Stimulated activated naive B cell treated with anti-CD40 and anti-IgM and Interleukin-4, amounts not matched to agents 10 μg/mL and 1 μg/mL and 100 μg/mL, for 72 hours (primary cell): ENCODE measurements at regions not wholly inside any gene's neighbourhood (a gene's known extent, or its start where the extent isn't known, plus 50 kb on each side); places are given as distances from the start of the nearest gene placed in this dataset.
"Not testable (repeated sequence)": the region's sequence is repeated elsewhere in the genome, so short reads cannot be mapped to it uniquely, and the experiment has no call there.

Source experiments
- ATAC-seq, 2 donors: fragments of 150-1000 bp; cut with Tn5 transposase; replicated peaks; 2 replicates each; pipeline ENCODE4 v1.10.0; 2021; ENCODE audit warnings: moderate library complexity in 1 of 2
- DNase-seq: peaks from one replicate; pipeline ENCODE4 v3.0.0; 2021
- H3K27ac Mint-ChIP-seq: one replicate; pipeline ENCODE4 v1.8.0; 2022; ENCODE audit warnings: mild to moderate bottlenecking, mixed read lengths
- H3K27me3 Mint-ChIP-seq, 2 donors: one replicate each; pipeline ENCODE4 v1.8.0; 2022; ENCODE audit warnings: mixed read lengths in 2 of 2
- H3K36me3 Mint-ChIP-seq, 2 donors: one replicate each; pipeline ENCODE4 v1.8.0; 2022; ENCODE audit warnings: mixed read lengths in 2 of 2, mild to moderate bottlenecking in 1 of 2
- H3K4me1 Mint-ChIP-seq, 2 donors: one replicate each; pipeline ENCODE4 v1.8.0; 2022; ENCODE audit warnings: mixed read lengths in 2 of 2, mild to moderate bottlenecking in 1 of 2
- H3K4me3 Mint-ChIP-seq, 2 donors: one replicate each; pipeline ENCODE4 v1.8.0; 2022; ENCODE audit warnings: mild to moderate bottlenecking in 2 of 2, mixed read lengths in 2 of 2, moderate library complexity in 1 of 2
- H3K9me3 Mint-ChIP-seq, 2 donors: one replicate each; pipeline ENCODE4 v1.8.0; 2022; ENCODE audit warnings: mixed read lengths in 2 of 2, mild to moderate bottlenecking in 1 of 2

GRCh38 chr6:142635130-142635529 is 309.8 kb downstream of the HIVEP2 start:
- no peaks in the 10 kb centered on the region for H3K4me1 Mint-ChIP-seq
- no peak overlapping the region for H3K27ac Mint-ChIP-seq
- H3K27me3 Mint-ChIP-seq: peaks cover 0 to 4% of the 10 kb centered on the region in 2 donors
- no peaks in the 10 kb centered on the region for H3K36me3 Mint-ChIP-seq
- H3K9me3 Mint-ChIP-seq: no peaks in the 10 kb centered on the region
- H3K4me3 Mint-ChIP-seq: no peak overlapping the region
- DNase-seq: no peak
- no peak for ATAC-seq

- DNase-seq (no peak), ATAC-seq (no peak)
- no peaks in the 10 kb centered on the region for H3K36me3 Mint-ChIP-seq
- H3K9me3 Mint-ChIP-seq: no peaks in the 10 kb centered on the region
- no peak overlapping the region for H3K27ac Mint-ChIP-seq
- peaks cover 0 to 4% of the 10 kb centered on the region in 2 donors for H3K27me3 Mint-ChIP-seq
- no peaks in the 10 kb centered on the region for H3K4me1 Mint-ChIP-seq
- H3K4me3 Mint-ChIP-seq: no peak overlapping the region
These were observed 307.2 kb downstream of the HIVEP2 start for GRCh38 chr6:142637624-142638351.

GRCh38 chr6:142642651-142643050 is 302.3 kb downstream of the HIVEP2 start:
- ATAC-seq (no peak), DNase-seq (no peak)
- no peaks in the 10 kb centered on the region for H3K9me3 Mint-ChIP-seq
- no peak overlapping the region for H3K4me3 Mint-ChIP-seq
- H3K36me3 Mint-ChIP-seq: no peaks in the 10 kb centered on the region
- peaks cover 9 to 11% of the 10 kb centered on the region in 2 donors for H3K27me3 Mint-ChIP-seq
- no peaks in the 10 kb centered on the region for H3K4me1 Mint-ChIP-seq
- no peak overlapping the region for H3K27ac Mint-ChIP-seq

- Mint-ChIP-seq H3K27ac (no peak overlapping the region), H3K9me3 (no peaks in the 10 kb centered on the region), H3K36me3 (no peaks in the 10 kb centered on the region), H3K27me3 (peaks cover 9 to 14% of the 10 kb centered on the region in 2 donors), H3K4me3 (no peak overlapping the region), H3K4me1 (no peaks in the 10 kb centered on the region)
- no peak for ATAC-seq
- DNase-seq: no peak
These were observed 300.1 kb downstream of the HIVEP2 start for GRCh38 chr6:142644866-142645265.

GRCh38 chr6:142645663-142646062 is 299.3 kb downstream of the HIVEP2 start:
- no peak for DNase-seq
- no peak overlapping the region for H3K27ac Mint-ChIP-seq
- H3K27me3 Mint-ChIP-seq: peaks cover 9 to 14% of the 10 kb centered on the region in 2 donors
- H3K9me3 Mint-ChIP-seq: no peaks in the 10 kb centered on the region
- ATAC-seq: no peak
- H3K4me3 Mint-ChIP-seq: no peak overlapping the region
- no peaks in the 10 kb centered on the region for H3K36me3 Mint-ChIP-seq
- no peaks in the 10 kb centered on the region for H3K4me1 Mint-ChIP-seq

GRCh38 chr6:142647449-142648035 is 297.4 kb downstream of the HIVEP2 start:
- no peak overlapping the region for H3K4me3 Mint-ChIP-seq
- H3K27me3 Mint-ChIP-seq: peaks cover 9 to 14% of the 10 kb centered on the region in 2 donors
- no peak for DNase-seq
- no peaks in the 10 kb centered on the region for H3K36me3 Mint-ChIP-seq
- no peaks in the 10 kb centered on the region for H3K9me3 Mint-ChIP-seq
- no peak overlapping the region for H3K27ac Mint-ChIP-seq
- no peaks in the 10 kb centered on the region for H3K4me1 Mint-ChIP-seq
- ATAC-seq: no peak

- H3K36me3 Mint-ChIP-seq: no peaks in the 10 kb centered on the region
- H3K4me1 Mint-ChIP-seq: no peaks in the 10 kb centered on the region
- ATAC-seq: no peak
- no peak for DNase-seq
- no peak overlapping the region for H3K4me3 Mint-ChIP-seq
- H3K9me3 Mint-ChIP-seq: no peaks in the 10 kb centered on the region
- no peak overlapping the region for H3K27ac Mint-ChIP-seq
- peaks cover 9 to 14% of the 10 kb centered on the region in 2 donors for H3K27me3 Mint-ChIP-seq
These were observed 296.9 kb downstream of the HIVEP2 start for GRCh38 chr6:142648036-142648451.

- no peaks in the 10 kb centered on the region for H3K36me3 Mint-ChIP-seq
- H3K27ac Mint-ChIP-seq: no peak overlapping the region
- no peak overlapping the region for H3K4me3 Mint-ChIP-seq
- DNase-seq: no peak
- H3K4me1 Mint-ChIP-seq: no peaks in the 10 kb centered on the region
- peaks cover 9 to 14% of the 10 kb centered on the region in 2 donors for H3K27me3 Mint-ChIP-seq
- H3K9me3 Mint-ChIP-seq: no peaks in the 10 kb centered on the region
- ATAC-seq: no peak
These were observed 296.4 kb downstream of the HIVEP2 start for GRCh38 chr6:142648526-142648925.

GRCh38 chr6:142649438-142650234 is 295.3 kb downstream of the HIVEP2 start:
- not testable (repeated sequence) for H3K9me3 Mint-ChIP-seq, DNase-seq, H3K36me3 Mint-ChIP-seq, ATAC-seq, H3K4me3 Mint-ChIP-seq, H3K27ac Mint-ChIP-seq, H3K4me1 Mint-ChIP-seq
- H3K27me3 Mint-ChIP-seq: peaks cover 9 to 14% of the 10 kb centered on the region in 2 donors

GRCh38 chr6:142651384-142651783 is 293.6 kb downstream of the HIVEP2 start:
- Mint-ChIP-seq H3K4me1 (no peaks in the 10 kb centered on the region), H3K36me3 (no peaks in the 10 kb centered on the region), H3K4me3 (no peak overlapping the region), H3K27ac (no peak overlapping the region), H3K27me3 (peaks cover 0 to 5% of the 10 kb centered on the region in 2 donors), H3K9me3 (no peaks in the 10 kb centered on the region)
- DNase-seq (no peak), ATAC-seq (no peak)

GRCh38 chr6:142653710-142654420 is 291.1 kb downstream of the HIVEP2 start:
- no peak for DNase-seq
- H3K4me3 Mint-ChIP-seq: no peak overlapping the region
- no peak for ATAC-seq
- H3K36me3 Mint-ChIP-seq: no peaks in the 10 kb centered on the region
- H3K27ac Mint-ChIP-seq: no peak overlapping the region
- no peaks in the 10 kb centered on the region for H3K9me3 Mint-ChIP-seq
- H3K27me3 Mint-ChIP-seq: peaks cover 0 to 9% of the 10 kb centered on the region in 2 donors
- H3K4me1 Mint-ChIP-seq: no peaks in the 10 kb centered on the region

- Mint-ChIP-seq H3K27ac (no peak overlapping the region), H3K4me3 (no peak overlapping the region), H3K36me3 (peaks cover 0 to 6% of the 10 kb centered on the region in 2 donors), H3K4me1 (no peaks in the 10 kb centered on the region), H3K9me3 (peaks cover 10 to 12% of the 10 kb centered on the region in 2 donors), H3K27me3 (peaks cover 0 to 4% of the 10 kb centered on the region in 2 donors)
- DNase-seq: no peak
- no peak for ATAC-seq
These were observed 285.3 kb downstream of the HIVEP2 start for GRCh38 chr6:142659661-142660060.

- H3K27ac Mint-ChIP-seq: no peak overlapping the region
- peaks cover 0 to 6% of the 10 kb centered on the region in 2 donors for H3K36me3 Mint-ChIP-seq
- ATAC-seq (no peak), DNase-seq (no peak)
- H3K27me3 Mint-ChIP-seq: peaks cover 0 to 5% of the 10 kb centered on the region in 2 donors
- H3K4me1 Mint-ChIP-seq: no peaks in the 10 kb centered on the region
- no peak overlapping the region for H3K4me3 Mint-ChIP-seq
- peaks cover 10 to 14% of the 10 kb centered on the region in 2 donors for H3K9me3 Mint-ChIP-seq
These were observed 279.6 kb downstream of the HIVEP2 start for GRCh38 chr6:142665393-142665792.

GRCh38 chr6:142666599-142667185 is 278.3 kb downstream of the HIVEP2 start:
- Mint-ChIP-seq H3K4me1 (peaks cover 3 to 6% of the 10 kb centered on the region in 2 donors), H3K27ac (no peak overlapping the region), H3K4me3 (no peak overlapping the region), H3K27me3 (peaks cover 0 to 5% of the 10 kb centered on the region in 2 donors), H3K9me3 (peaks cover 12 to 14% of the 10 kb centered on the region in 2 donors), H3K36me3 (peaks cover 0 to 6% of the 10 kb centered on the region in 2 donors)
- ATAC-seq (no peak), DNase-seq (no peak)
